ENCODE measurements at regions not wholly inside any gene's neighbourhood (a gene's known extent, or its start where the extent isn't known, plus 50 kb on each side); places are given as distances from the start of the nearest gene placed in this dataset.

GRCh38 chr5:27832886-27833285, 794.5 kb upstream of the CDH9 start:
- TF ChIP-seq, protein P1, sequence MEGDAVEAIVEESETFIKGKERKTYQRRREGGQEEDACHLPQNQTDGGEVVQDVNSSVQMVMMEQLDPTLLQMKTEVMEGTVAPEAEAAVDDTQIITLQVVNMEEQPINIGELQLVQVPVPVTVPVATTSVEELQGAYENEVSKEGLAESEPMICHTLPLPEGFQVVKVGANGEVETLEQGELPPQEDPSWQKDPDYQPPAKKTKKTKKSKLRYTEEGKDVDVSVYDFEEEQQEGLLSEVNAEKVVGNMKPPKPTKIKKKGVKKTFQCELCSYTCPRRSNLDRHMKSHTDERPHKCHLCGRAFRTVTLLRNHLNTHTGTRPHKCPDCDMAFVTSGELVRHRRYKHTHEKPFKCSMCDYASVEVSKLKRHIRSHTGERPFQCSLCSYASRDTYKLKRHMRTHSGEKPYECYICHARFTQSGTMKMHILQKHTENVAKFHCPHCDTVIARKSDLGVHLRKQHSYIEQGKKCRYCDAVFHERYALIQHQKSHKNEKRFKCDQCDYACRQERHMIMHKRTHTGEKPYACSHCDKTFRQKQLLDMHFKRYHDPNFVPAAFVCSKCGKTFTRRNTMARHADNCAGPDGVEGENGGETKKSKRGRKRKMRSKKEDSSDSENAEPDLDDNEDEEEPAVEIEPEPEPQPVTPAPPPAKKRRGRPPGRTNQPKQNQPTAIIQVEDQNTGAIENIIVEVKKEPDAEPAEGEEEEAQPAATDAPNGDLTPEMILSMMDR (IDR thresholded peaks at IDR 0.05; ENCODE audit: insufficient read depth, low read length), result no peak
- no peak for TF ChIP-seq POLR2AphosphoS5 (IDR thresholded peaks at IDR 0.05; ENCODE audit: low read depth)

All from HL-60 (cell line).